Stimulated activated CD4-positive, alpha-beta T cell treated with anti-CD3 and anti-CD28 coated beads, Interleukin-4, amount 100 ng/mL, for 4 hours (primary cell): ENCODE measurements at regions not wholly inside any gene's neighbourhood (a gene's known extent, or its start where the extent isn't known, plus 50 kb on each side); places are given as distances from the start of the nearest gene placed in this dataset.
A peak's percentile ranks its signal among the peaks of the same experiment; 100 is the strongest.

Source experiments
- DNase-seq, 2 experiments: peaks; one replicate each; pipeline ENCODE4 v3.0.0-alpha.2; 2020

DNA sequence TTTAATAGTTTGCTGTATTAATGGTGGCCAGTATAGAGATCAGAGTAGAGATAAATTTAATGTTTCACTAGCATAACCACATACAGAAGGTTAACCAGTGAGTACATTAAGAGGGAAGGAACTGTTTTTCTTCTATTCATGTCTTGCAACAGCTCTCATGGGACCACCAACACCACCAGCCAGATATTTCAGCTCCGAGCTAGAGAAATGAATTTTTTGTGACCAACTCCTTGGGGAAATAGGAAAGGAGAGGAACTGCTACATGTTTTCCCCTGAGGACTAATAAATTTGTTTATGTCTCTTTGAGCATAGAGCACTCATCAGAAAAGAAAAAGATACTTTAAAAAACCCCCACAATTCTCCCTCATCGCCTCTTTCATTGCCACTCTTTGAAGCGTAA, 247.5 kb downstream of the MBNL1 start:
- DNase-seq: no peak

DNA sequence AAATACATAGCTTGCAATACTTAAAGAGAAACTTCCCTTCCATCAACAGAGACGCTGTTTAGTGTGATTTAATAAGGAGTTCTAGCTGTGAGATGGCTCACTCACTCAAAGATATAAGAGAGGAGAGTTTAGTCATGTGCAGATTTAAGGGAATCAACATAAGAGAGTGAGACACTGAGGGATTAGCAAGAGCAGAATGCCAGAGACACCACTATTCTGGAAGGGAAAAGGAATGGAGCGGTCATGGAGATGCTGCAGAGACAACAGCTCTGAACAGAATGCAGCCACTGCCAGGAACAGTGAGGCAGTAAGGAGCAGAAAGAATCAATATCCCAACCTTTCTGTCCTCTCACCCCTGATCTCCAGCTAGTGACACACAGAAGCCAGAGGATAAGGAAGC, 248.8 kb downstream of the MBNL1 start:
- DNase-seq: no peak

DNA sequence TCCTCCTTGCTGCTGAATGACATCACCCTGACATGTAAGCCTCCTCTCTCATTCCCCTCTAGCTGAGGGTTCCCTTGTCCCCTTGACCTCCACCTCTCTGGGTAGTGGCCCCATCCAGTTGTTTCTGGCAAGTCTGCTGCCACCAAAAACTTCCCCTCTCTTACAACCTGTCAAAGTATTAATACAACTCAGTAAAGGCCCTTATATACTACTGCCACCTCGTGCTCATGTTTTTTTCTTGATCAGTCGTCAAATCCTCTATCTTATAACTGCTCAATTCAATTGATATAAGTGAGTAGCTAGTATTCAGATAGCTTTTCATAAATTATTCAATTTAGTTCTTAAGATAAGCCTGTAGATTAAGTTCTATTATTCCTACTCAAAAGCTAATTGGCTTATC, 249.6 kb downstream of the MBNL1 start:
- DNase-seq: no peak

DNA sequence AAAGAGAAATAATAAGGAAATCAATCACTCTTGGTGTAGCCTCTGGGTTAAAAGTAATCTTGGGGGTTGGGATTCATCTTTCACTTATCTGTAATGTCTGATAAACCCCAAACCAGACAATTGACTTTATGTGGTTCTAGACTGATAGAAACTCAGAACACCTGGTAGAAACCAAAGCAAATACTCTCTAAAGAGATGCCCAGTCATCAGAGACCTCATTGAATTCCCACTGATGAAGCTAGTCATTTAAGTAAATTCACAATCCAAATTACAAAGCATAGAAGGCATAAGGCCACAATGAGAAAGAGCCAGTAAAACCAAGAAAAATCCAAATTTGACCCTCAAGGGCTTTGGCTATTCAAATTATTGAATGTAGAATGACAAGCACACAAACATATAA, 250.6 kb downstream of the MBNL1 start:
- no peak for DNase-seq

DNA sequence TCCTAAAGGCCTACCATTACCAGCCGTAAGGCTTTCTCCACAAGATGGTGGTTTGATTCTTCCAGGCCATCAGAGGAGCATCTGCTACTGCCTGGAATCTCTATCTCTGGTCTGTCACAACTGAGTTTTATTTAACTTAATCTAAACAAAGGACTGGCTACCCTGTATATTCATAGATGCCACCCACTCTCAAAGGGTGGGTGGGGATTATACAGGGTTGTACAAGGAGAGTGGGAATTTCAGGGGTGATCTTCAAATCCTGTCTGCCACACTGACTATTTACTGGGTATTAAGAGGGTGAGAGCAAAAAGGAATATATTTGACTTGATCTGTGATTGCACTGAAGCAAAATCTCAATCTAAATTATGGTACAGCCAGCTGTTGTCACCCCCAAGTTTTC, 253.3 kb downstream of the MBNL1 start:
- DNase-seq: no peak

DNA sequence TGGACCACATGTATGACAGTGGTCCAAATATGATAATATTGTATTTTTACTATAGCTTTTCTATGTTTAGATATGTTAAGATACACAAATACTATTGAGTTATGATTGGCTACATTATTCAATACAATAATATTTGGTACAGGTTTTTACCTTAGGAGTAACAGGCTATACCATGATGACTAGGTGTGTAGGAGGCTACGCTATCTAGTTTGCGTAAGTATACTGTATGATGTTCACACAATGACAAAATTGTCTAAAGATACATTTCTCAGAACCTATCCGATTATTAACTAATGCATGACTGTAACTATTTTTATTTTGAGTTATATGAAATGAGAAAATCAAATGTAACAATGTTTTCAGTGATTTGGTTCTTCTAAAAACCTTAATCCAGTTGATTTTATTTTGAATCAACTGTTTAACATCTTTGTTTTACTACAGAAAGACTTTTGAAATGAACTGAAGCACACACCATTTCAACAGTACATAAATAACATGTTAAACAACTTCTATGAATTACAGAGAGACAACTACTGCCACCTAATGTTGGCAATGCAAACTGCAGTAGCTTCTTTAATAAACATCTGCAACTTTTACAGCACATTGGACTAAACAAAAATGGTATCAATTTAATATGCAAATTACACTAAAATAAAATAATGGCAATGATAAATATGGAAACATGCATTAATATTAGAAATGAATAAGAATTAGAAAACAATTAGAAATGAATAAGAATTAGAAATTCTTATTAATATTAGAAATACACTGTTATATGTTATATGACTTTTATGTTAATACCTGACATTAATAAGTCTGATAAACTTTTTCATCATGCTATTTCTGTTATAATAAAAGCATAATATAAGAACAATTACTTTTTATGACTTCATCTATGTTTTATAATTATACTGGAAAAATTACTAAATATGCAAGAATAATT, 255.7 kb downstream of the MBNL1 start:
- peak in 1 of 2 experiments; percentile 11 for DNase-seq

DNA sequence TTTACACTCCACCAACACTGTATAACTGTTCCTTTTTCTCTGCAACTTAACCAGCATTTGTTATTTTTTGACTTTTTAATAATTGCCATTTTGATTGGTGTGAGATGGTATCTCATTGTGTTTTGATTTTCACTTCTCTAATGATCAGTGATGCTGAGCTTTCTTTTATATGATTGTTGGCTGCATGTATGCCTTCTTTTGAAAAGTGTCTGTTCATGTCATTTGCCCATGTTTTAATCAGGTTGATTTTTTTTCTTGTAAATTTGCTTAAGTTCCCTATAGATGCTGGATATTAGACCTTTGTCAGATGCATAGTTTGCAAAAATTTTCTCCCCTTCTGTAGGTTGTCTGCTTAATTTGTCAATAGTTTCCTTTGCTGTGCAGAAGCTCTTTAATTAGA, 263.0 kb downstream of the MBNL1 start:
- no peak for DNase-seq

DNA sequence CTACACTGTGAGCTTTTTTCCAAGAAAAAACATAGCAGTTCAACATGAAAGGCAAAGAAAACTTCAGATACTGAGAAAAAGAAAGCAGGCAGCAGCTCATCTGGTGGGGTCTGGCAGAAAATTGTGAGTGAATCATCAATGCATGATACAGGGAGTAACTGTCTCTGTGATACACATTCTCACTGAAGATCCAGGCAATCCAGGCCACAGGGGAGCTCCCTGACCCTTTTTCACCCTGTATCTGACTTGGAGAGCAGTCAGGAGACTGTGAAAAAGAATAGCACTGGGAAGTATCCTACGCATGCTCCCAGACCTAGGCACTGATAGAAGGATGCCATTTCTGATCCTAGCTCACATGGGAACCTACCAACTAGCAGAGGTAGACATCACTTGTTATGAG, 269.8 kb downstream of the MBNL1 start:
- no peak for DNase-seq

DNA sequence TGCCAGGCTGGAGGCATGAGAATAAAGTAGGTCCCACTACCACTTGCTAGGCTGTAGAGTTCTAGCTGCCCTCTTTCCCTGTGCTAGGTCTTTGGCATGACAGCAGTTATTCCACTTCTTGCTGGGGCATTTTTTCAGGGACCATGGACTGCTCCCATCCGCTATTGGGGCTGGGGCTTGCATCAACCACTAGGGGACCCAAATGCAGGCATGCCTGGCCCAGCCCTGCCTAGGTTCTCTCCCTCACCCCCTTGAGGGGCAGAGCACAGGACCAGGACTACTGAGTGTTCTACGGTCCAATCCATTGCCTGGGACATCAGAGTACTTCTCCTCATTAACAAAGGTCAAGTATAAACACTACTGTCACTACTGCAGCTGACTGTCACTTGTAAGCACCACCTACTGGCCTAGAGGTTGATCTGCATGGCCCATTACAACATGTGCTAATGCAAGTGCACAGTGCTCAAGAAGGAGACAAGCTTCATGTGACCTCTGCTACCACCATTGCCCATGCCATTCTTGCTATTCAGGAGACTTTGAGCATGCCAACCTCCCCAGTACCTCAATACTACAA, 270.5 kb downstream of the MBNL1 start:
- no peak for DNase-seq

DNA sequence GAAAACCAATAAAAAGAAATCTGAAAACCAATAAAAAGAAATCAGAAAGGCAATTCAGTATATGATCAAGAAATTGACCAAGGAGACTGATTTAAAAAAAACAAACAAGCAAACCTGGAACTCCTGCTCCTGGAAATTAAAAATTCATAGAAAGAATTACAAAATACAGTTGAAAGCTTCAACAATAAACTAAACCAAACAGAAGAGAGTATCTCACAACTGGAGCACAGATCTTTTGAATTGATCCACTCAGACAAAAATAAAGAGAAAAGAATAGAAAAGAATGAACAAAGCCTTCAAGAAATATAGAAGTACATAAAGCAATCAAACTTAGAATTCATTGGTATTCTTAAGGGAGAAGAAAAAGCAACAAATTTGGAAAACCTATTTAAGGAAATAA, 271.4 kb downstream of the MBNL1 start:
- no peak for DNase-seq

DNA sequence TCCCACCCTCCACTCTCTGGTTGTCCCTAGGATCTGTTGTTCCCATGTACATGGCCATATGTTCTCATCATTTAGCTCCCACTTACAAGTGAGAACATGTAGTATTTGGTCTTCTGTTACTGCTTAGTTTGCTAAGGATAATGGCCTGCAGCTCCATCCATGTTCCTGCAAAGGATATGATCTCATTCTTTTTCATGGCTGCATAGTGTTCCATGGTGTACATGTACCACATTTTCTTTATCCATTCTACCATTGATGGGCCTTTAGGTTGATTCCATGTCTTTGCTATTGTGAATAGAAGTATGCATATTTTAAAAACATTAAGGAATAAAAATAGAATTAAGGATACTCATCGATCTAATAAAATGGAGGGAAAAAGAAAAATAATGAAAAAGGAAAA, 278.4 kb downstream of the MBNL1 start:
- no peak for DNase-seq

DNA sequence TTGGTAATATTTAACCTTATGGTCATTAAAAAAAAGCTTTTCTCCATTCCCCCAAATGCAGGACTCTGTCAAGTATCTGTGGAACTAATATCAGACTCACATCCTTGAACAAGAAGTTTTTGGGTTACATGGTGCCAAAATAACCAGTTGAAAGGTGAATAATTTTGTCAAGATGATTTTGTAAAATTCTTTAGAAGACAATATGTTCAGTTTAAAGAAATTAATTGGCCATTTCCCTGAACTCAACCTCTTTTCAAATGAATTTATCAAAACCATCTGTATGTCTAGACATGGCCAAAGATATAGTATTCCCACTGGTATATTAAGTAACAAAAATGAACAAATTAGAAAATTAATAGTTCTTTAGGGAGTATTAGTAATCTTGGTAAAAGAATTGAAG, 280.5 kb downstream of the MBNL1 start:
- no peak for DNase-seq

DNA sequence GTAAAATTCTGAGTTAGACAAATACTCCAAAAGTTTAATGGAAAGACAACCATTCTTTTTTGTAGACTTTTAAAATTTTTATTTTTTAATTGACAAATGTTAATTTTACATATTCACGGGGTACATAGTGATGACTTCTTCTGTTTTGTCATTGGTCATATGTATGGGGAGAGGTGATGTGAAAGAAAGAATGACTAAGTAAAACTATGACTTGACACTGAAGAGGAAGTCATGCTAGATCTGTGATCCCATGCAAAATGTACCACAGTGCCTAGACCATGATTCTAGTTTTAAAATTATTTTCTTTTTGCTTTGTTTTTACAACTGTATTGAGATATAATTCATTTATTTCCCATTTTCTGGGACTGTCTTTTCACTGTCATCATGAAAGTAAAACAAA, 281.6 kb downstream of the MBNL1 start:
- DNase-seq: no peak

DNA sequence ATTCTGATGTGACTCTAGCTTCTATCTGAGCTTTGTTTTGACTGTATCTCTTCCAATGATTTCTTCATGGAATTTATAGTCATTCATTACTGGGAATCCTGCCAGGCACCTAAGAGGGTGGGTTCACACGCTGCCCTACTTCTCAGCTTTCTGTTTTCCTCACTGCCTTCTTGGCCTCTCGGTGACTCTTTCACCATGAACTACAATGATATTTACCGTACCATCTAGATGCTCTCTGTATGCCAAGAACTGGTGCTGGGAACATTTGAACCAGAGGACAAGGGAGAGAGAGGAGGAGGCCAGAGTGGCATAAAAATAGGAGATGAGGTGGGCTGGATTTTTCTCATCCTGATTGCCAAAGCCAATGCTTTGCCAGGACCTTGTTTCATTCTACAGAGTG, 280.0 kb upstream of the P2RY1 start:
- no peak for DNase-seq

DNA sequence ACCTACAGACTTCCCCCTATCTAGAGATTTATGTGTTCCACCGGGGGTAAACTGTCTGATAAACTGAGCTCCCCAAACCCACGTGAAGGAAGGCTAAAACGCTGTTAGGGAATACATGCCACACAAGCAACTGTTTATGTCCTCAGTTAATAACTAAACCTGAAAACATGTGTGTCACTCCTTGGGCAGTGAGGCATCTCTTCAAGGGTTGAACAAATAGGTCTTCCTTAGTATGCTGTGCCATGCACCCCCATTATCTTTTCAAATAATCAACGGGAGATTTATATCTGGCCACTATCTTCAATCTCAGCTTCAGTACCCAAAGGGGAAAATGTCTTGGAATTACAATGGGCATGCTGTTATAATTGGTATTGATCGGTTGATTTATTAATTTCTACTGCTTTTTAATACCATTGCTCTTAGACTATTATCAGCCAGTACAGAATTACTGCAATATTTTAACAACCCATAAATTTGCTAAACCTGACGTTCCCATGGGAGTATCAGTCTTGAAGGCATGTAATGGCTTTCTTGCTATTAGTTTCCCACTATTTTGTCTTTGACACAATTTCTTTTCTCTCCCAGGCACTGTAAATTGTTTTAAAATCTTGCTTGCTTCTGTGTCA, 279.2 kb upstream of the P2RY1 start:
- DNase-seq: no peak

DNA sequence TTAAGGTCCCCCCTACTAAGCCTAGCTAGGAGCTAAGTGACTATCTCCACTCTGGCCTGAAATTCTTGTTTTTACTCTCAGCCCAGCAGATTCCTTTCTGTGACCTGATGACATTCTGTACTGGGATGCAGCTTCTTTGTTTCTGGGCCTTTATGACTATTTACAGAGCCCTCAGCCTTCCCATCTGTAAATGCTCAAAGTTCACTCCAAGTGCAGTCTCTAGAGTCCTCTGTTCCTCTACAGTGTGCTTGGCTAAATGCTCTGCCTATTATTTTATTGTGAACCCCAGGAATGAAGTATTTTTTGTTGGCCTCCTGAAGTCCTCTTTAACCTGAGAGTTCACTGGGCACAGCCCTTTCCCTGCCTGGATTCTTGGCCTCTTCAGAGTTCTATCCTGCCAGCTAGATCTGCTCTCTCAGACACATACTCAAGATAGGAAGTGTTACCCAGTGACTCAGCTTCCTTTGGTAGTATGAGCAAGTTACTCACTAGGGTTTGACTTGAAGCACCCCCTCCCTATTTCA, 278.1 kb upstream of the P2RY1 start:
- DNase-seq: no peak

DNA sequence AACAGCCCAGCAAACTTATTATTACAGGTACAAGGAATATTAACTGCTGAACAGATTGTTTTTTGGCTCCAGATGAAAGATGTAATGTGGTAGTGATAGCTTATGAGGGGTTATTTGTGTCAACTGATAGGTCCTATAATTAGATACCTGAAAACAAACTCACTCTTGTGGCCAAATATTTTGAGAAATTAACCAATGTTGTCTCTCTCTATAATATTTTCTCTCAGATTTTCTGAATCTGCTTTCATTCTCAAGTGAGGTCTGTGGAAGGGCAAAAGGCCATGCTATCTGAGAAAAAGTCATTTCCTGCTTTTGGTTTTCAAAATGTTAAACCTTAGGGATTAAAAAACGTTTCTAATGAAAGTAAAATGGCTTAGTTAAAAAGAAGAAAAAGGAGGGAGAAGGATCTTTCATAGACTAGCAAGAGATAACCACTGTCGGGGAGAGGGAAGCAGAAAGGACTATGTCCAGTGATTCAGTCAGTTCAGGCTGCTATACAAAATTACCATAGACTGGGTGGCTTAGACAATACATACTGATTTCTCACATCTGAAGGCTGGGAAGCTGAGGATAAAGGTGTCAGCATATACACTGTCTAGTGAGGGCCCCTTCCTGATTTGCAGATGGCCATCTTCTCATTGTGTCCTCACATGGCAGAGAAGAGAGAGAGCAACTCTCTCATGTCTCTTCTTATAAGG, 277.5 kb upstream of the P2RY1 start:
- DNase-seq: no peak

DNA sequence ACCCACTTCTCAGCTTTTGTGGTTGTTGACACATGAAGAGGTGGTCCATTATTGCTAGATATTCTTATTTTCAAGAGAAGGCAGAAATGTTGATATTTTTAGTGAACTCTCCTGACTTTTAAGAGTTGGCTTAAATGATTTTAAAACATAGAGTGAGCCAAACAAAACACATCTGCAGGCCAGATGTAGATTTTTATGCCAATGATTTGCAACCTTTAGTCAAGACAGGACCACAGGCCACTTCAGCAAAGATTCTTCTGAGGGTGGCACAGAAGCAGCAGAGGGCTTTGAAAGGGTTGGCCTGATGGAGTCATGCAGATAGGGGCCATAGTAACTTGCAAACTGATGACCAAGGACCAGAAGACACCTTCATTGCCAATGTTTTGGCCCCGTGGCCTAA, 276.5 kb upstream of the P2RY1 start:
- no peak for DNase-seq

DNA sequence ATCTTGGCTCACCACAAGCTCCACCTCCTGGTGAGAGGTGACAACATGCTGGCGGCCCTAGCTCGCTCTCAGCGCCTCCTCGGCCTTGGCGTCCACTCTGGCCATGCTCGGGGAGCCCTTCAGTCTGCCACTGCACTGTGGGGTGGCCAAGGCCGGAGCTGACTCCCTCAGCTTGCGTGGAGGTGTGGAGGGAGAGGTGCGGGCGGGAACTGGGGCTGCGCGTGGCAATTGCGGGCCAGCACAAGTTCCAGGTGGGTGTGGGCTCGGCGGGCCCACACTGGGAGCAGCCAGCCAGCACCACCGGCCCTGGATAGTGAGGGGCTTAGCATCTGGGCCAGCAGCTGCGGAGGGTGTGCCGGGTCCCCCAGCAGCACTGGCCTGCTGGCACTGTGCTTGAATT, 275.7 kb upstream of the P2RY1 start:
- DNase-seq: no peak

DNA sequence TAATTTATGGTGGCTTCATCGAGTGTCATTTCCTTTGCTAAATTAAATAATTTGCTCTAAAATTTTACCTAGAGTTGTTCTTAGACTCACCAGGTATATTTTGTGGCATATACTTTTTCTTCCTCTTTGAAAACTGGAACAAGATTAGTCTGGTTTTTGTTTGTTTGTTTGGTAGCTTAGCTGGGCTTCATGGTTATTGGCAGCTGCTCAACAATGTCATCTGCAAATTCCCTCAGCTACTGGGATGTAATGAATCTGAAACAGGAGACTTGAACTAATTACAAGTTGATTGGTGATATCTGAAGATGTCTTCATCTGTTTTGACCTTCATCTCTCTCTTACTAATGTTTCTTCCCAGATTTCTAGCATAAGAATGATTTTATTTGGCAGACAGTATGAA, 270.5 kb upstream of the P2RY1 start:
- no peak for DNase-seq

DNA sequence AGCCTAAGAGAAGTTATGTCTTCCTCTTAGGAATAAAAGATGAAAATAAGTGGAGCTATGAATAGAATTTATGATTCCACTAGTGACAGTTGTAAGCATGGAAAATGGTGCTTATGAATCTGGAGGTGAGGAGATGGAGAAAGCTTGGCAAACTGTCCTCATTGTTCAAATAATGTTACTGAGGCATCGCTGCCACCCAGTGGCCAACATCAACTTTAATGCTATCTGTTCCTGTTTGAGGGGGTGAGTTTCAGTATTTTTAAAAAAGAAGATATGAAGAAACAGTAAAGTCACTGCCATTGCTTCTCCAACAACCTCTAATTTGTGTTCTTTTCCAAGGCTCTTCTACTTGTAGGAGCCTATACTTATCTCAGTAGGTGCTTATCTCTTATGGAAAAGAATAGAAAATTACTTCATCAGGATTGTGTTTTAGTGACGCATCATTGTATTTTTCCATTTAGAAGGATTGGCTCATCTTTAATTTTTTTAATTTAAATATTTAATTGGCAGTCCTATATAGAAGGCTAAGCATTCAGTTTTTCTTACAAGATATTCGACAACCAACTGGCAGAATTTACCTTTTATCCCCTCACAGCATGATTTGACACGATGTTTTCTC, 260.4 kb upstream of the P2RY1 start:
- peak in 1 of 2 experiments; percentile 8 for DNase-seq

DNA sequence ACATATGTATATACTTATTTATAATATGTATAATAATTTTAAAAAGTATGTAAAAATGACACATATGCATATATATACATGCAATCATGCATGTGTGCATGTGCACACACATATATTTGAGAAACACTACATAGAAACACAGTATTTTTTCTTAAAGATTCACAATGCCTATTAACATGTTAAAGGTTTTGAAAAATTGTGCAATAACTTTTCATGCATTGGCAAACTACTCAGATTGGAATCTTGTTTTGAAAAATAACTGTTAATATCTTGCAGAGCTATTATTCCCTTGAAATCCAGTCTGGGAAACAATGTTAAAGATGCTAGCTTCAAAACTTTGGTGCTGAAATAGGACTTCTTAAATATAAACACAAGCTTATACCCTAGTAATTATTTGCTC, 256.2 kb upstream of the P2RY1 start:
- DNase-seq: no peak

DNA sequence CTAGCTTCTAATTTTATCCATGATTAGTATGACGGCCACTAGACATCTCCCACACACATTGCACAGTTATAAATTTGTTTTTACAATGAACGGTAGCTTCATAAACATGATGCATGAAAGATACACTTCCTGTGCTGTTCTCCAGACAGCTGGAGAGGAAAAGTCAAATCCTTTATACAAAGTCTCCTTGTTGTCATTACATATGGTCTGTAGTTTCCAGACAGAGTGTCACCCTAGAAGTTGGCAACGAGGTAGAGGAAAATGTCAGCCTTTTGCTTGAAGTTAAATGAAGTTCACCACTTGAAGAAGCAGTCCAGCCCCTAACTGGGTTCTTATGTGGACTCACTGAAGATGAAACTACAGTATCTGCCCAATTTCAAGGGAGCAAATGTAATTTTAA, 253.0 kb upstream of the P2RY1 start:
- no peak for DNase-seq
